GM18520 (cell line): ENCODE measurements at regions not wholly inside any gene's neighbourhood (a gene's known extent, or its start where the extent isn't known, plus 50 kb on each side); places are given as distances from the start of the nearest gene placed in this dataset.
A peak's percentile ranks its signal among the peaks of the same experiment; 100 is the strongest.
"Not testable (repeated sequence)": the region's sequence is repeated elsewhere in the genome, so short reads cannot be mapped to it uniquely, and the experiment has no call there.

Experiments used
- ATAC-seq: cut with Tn5 transposase; IDR thresholded peaks from one replicate; pipeline ENCODE4 v1.9.1; 2021; ENCODE audit not compliant: unreplicated experiment

GRCh38 chr4:169342906-169343564 lies 72.3 kb upstream of the SH3RF1 start:
- ATAC-seq, result no peak

DNA sequence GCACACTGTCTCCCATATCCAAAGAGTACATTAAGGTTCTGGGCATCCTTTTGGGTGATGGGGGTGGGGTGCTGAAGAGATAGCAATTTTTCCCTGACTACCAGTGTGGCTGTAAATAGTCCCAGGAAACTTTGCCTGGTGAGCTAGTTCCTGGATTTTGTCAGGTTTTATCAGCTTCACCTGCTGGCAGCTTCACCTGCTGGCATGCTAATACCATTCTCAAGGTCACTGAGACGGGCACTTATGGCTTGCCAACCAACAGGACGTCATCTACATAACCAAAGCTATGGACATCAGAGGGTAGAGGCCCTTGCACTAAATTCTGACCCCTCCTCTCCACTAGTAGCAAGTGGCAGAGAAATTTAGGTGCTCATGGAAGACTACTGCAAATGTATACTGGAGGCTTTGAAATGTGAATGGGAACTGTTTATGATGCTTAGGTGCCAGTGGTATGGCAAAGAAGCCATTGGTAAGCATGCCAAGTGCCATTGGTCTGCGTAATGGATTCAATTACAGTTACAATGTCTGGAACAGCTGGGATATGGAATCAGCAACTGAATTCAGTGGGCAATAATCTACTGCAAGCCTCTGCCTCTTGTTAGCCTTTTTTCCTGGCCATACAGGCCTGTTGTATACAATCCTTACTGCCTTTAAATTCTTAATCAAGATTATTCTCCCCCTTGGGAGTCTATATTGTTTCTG lies 71.6 kb upstream of the SH3RF1 start:
- ATAC-seq, result no peak

DNA sequence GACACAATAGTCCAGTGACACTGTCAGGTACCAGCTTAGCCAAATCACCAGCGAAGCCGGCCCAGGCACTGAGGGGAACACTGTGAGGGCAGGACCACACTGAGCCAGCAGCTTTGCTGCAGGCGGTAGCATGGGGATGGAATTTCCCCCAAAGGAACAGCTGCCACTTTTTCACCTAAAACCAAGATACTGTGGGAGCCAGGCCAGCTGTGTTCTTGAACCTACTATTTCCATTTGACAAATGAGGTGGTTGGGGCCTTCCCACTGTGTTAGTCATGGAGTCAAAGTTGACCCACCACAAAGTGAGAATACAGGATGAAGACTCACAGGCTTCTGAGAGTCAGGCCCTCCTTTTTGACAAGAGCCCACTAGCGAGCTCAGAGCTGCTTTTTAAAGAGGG lies 70.7 kb upstream of the SH3RF1 start:
- peak; percentile 40 for ATAC-seq

DNA sequence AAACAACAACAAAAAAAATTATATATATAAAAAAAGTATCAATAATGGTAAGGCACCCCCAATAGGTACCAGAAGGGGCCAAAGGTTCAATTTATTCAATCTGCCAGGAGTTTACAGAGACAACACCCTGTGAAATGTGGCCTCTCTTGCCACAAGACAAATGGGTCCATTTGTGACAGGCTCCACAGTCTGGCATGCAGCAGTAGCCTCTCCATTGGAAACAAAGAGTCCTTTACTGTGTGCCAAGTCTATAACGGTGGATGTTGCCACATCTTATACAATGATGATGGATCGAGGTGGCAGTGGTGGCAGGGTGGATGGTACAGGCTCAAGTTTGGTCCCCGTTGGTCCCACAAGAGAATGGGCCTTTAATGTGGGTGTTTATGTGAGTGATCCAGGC lies 70.1 kb upstream of the SH3RF1 start:
- ATAC-seq, result no peak

GRCh38 chr4:169338241-169338640 lies 67.5 kb upstream of the SH3RF1 start:
- no peak for ATAC-seq

GRCh38 chr4:169337510-169337909 lies 66.8 kb upstream of the SH3RF1 start:
- no peak for ATAC-seq

- no peak for ATAC-seq
These were observed 64.6 kb upstream of the SH3RF1 start for GRCh38 chr4:169335331-169335730.

DNA sequence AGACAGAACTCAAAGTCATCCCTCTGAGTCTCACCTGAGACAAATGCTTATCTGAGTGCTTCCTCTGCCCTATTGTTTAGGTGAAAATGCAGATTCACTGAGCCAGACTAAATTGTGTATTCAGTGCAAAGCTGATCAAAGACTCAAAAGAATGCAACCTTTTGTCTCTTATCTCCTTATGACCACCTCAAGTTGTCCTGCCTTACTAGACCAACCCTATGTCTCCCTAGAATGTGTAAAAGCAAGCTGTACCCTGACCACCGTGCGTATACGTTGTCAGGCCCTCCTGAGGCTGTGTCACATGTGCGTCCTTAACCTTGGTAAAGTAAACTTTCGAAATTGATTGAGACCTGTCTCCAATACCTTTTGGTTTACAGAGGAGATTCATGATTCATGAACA lies 63.6 kb upstream of the SH3RF1 start:
- ATAC-seq, result no peak

- ATAC-seq, result no peak
These were observed 62.5 kb upstream of the SH3RF1 start for GRCh38 chr4:169333265-169333664.

GRCh38 chr4:169332583-169332982 lies 61.8 kb upstream of the SH3RF1 start:
- ATAC-seq, result no peak

GRCh38 chr4:169330811-169331210 lies 60.1 kb upstream of the SH3RF1 start:
- no peak for ATAC-seq

DNA sequence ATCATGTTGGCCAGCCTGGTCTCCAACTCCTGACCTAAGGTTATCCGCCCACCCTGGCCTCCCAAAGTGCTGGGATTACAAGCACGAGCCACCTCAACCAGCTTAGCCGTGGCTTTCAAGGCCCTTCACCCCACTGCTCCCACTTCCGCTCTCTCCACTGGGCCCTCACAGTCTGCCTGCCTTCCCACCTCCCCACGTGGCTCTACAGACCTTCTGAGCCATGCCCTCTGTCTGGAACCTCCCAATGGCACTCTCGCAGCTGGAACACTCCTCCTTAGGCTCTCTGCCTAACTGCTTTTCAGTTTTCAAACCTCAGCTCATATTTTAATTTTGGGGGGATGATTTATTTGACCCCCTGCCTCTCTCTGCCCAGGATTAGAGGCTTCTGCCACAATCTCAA lies 59.3 kb upstream of the SH3RF1 start:
- no peak for ATAC-seq

DNA sequence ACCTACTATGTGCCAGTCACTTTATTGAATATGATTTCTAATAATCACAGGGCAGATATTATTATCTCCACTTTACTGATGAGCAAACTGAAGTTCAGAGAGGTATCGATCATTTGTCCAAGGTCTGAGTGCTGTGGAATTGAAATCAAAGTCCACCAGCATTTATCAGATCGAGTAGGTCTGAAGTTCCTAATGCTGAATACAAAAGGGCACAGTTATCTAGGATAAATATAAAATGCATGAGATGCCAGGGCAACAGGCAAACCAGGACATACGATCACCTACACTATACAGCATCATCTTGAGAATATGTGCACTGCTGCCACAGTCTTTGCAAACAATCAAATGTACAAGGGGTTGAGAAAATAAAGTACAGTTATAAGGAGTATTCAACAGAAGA lies 57.2 kb upstream of the SH3RF1 start:
- ATAC-seq, result no peak

GRCh38 chr4:169323925-169324324 lies 53.2 kb upstream of the SH3RF1 start:
- ATAC-seq, result not testable (repeated sequence)

GRCh38 chr4:169322833-169323232 lies 52.1 kb upstream of the SH3RF1 start:
- ATAC-seq, result not testable (repeated sequence)
